Mucosa of descending colon (tissue), 3 donors: ENCODE measurements at regions not wholly inside any gene's neighbourhood (a gene's known extent, or its start where the extent isn't known, plus 50 kb on each side); places are given as distances from the start of the nearest gene placed in this dataset.

Experiments
- ATAC-seq: fragments of 200-7000 bp; cut with Tn5 transposase; one replicate; pipeline ENCODE4 v1.9.1; 2020; ENCODE audit warnings: mild to moderate bottlenecking, moderate library complexity
- DNase-seq, 3 donors: peaks; one replicate each; pipeline ENCODE4 v3.0.0-alpha.2; 2020
- H3K36me3 ChIP-seq: fragments of 200-600 bp; one replicate; pipeline ENCODE4 v1.8.0; 2021; ENCODE audit warnings: low read depth, mild to moderate bottlenecking
- H3K4me1 ChIP-seq: fragments of 200-600 bp; one replicate; pipeline ENCODE4 v1.8.0; 2021; ENCODE audit warnings: low read depth, mild to moderate bottlenecking
- H3K4me3 ChIP-seq: fragments of 200-600 bp; one replicate; pipeline ENCODE4 v1.8.0; 2021; ENCODE audit warnings: mild to moderate bottlenecking
- H3K9me3 ChIP-seq: fragments of 200-600 bp; one replicate; pipeline ENCODE4 v1.8.0; 2021; ENCODE audit warnings: mild to moderate bottlenecking
- CTCF ChIP-seq: fragments of 200-600 bp; IDR thresholded peaks from one replicate; pipeline ENCODE4 v1.8.0; 2022; ENCODE audit warnings: antibody characterized with exemption, mild to moderate bottlenecking
- intact Hi-C, 2 donors: fragments of 100-400 bp; cut with DNase I in 1 of 2; cut with micrococcal nuclease in 1 of 2; formaldehyde crosslinking; loops; one replicate each; pipeline versions ENCODE4 v1.11.0 to v1.11.1; 2022; cut with DNase I, micrococcal nuclease
- donor health status: DM: no; HTN: no; CAD: no; lungs with moderate emphysema.
- donor health status: DM: no; HTN: no; CAD: no.
- donor health status: DM: no; HTN: yes; CAD: no.

GRCh38 chr5:167358868-167359492 is 932.5 kb upstream of the WWC1 start:
- Histone ChIP-seq H3K4me1 (no peaks in the 10 kb centered on the region), H3K9me3 (peaks cover 3% of the 10 kb centered on the region), H3K36me3 (no peaks in the 10 kb centered on the region), H3K4me3 (no peak overlapping the region)
- ATAC-seq (no peak), DNase-seq (no peak)
- no peak for TF ChIP-seq CTCF
- intact Hi-C loops, result no loop called here

- no peak for ATAC-seq
- no peak overlapping the region for H3K4me3 ChIP-seq
- H3K36me3 ChIP-seq, result no peaks in the 10 kb centered on the region
- H3K4me1 ChIP-seq, result peaks cover 2% of the 10 kb centered on the region
- intact Hi-C loops, result no loop called here
- TF ChIP-seq CTCF, result no peak
- peaks cover 6% of the 10 kb centered on the region for H3K9me3 ChIP-seq
- DNase-seq, result no peak
These were observed 929.6 kb upstream of the WWC1 start for GRCh38 chr5:167361795-167362194.

GRCh38 chr5:167363065-167363464 is 928.4 kb upstream of the WWC1 start:
- H3K9me3 ChIP-seq, result peaks cover 6% of the 10 kb centered on the region
- no peak for ATAC-seq

GRCh38 chr5:167375125-167375524 is 916.3 kb upstream of the WWC1 start:
- Histone ChIP-seq H3K9me3 (no peaks in the 10 kb centered on the region), H3K4me1 (peaks cover 9% of the 10 kb centered on the region), H3K36me3 (no peaks in the 10 kb centered on the region), H3K4me3 (no peak overlapping the region)
- no peak for TF ChIP-seq CTCF
- no peak for ATAC-seq
- no peak for DNase-seq
- intact Hi-C loops, result no loop called here

More at GRCh38 chr5:167363065-167363464, 928.4 kb upstream of the WWC1 start:
- intact Hi-C loops, result no loop called here
- Histone ChIP-seq H3K4me1 (peaks cover 2% of the 10 kb centered on the region), H3K36me3 (no peaks in the 10 kb centered on the region), H3K4me3 (no peak overlapping the region)
- DNase-seq, result no peak
- TF ChIP-seq CTCF, result no peak

- TF ChIP-seq CTCF, result no peak
- Histone ChIP-seq H3K4me3 (no peak overlapping the region), H3K9me3 (no peaks in the 10 kb centered on the region), H3K4me1 (peaks cover 9% of the 10 kb centered on the region), H3K36me3 (no peaks in the 10 kb centered on the region)
- intact Hi-C loops, result no loop called here
- peak; percentile 64 for ATAC-seq
- peak in 1 of 3 donors; percentile 62 for DNase-seq
These were observed 912.3 kb upstream of the WWC1 start for GRCh38 chr5:167378894-167379723.
